ENCODE measurements at regions not wholly inside any gene's neighbourhood (a gene's known extent, or its start where the extent isn't known, plus 50 kb on each side); places are given as distances from the start of the nearest gene placed in this dataset.
"Not testable (repeated sequence)": the region's sequence is repeated elsewhere in the genome, so short reads cannot be mapped to it uniquely, and the experiment has no call there.

- H3K4me3 ChIP-seq (ENCODE audit: low read depth, low read length): no peak overlapping the region
Observed at GRCh38 chr2:236916181-236916580, 169.5 kb upstream of the COPS8 start.

GRCh38 chr2:236916651-236917050 lies 169.0 kb upstream of the COPS8 start:
- H3K27me3 ChIP-seq (ENCODE audit: control insufficient read depth, insufficient read depth, low read length): no peaks in the 10 kb centered on the region
- DNase-seq (ENCODE audit: low read depth): no peak
- no peaks in the 10 kb centered on the region for H3K36me3 ChIP-seq (ENCODE audit: control insufficient read depth, insufficient read depth, low read length)
- no peak overlapping the region for H3K4me3 ChIP-seq (ENCODE audit: low read depth, low read length)
- no peak for TF ChIP-seq CTCF (IDR thresholded peaks at IDR 0.05; ENCODE audit: insufficient read depth, low read length, poor library complexity, severe bottlenecking)

More at GRCh38 chr2:236916181-236916580, 169.5 kb upstream of the COPS8 start:
- Histone ChIP-seq H3K27me3 (ENCODE audit: control insufficient read depth, insufficient read depth, low read length) (no peaks in the 10 kb centered on the region), H3K36me3 (ENCODE audit: control insufficient read depth, insufficient read depth, low read length) (no peaks in the 10 kb centered on the region)
- TF ChIP-seq CTCF (IDR thresholded peaks at IDR 0.05; ENCODE audit: insufficient read depth, low read length, poor library complexity, severe bottlenecking): no peak
- no peak for DNase-seq (ENCODE audit: low read depth)

GRCh38 chr2:236917164-236917563 lies 168.5 kb upstream of the COPS8 start:
- H3K4me3 ChIP-seq (ENCODE audit: low read depth, low read length): no peak overlapping the region
- DNase-seq (ENCODE audit: low read depth): no peak
- no peak for TF ChIP-seq CTCF (IDR thresholded peaks at IDR 0.05; ENCODE audit: insufficient read depth, low read length, poor library complexity, severe bottlenecking)
- no peaks in the 10 kb centered on the region for H3K36me3 ChIP-seq (ENCODE audit: control insufficient read depth, insufficient read depth, low read length)
- H3K27me3 ChIP-seq (ENCODE audit: control insufficient read depth, insufficient read depth, low read length): no peaks in the 10 kb centered on the region

- H3K4me3 ChIP-seq (ENCODE audit: low read depth, low read length): no peak overlapping the region
- DNase-seq (ENCODE audit: low read depth): no peak
- TF ChIP-seq CTCF (IDR thresholded peaks at IDR 0.05; ENCODE audit: insufficient read depth, low read length, poor library complexity, severe bottlenecking): no peak
- no peaks in the 10 kb centered on the region for H3K27me3 ChIP-seq (ENCODE audit: control insufficient read depth, insufficient read depth, low read length)
- H3K36me3 ChIP-seq (ENCODE audit: control insufficient read depth, insufficient read depth, low read length): no peaks in the 10 kb centered on the region
Observed at GRCh38 chr2:236918545-236918944, 167.1 kb upstream of the COPS8 start.

- Histone ChIP-seq H3K36me3 (ENCODE audit: control insufficient read depth, insufficient read depth, low read length) (no peaks in the 10 kb centered on the region), H3K4me3 (ENCODE audit: low read depth, low read length) (no peak overlapping the region), H3K27me3 (ENCODE audit: control insufficient read depth, insufficient read depth, low read length) (no peaks in the 10 kb centered on the region)
- DNase-seq (ENCODE audit: low read depth): no peak
- no peak for TF ChIP-seq CTCF (IDR thresholded peaks at IDR 0.05; ENCODE audit: insufficient read depth, low read length, poor library complexity, severe bottlenecking)
Observed at GRCh38 chr2:236919209-236919608, 166.5 kb upstream of the COPS8 start.

- not testable (repeated sequence) for DNase-seq (ENCODE audit: low read depth); H3K4me3 ChIP-seq (ENCODE audit: low read depth, low read length); H3K36me3 ChIP-seq (ENCODE audit: control insufficient read depth, insufficient read depth, low read length); H3K27me3 ChIP-seq (ENCODE audit: control insufficient read depth, insufficient read depth, low read length)
Observed at GRCh38 chr2:236919801-236920379, 165.8 kb upstream of the COPS8 start.
